Kidney (tissue), 13 donors: ENCODE measurements at regions not wholly inside any gene's neighbourhood (a gene's known extent, or its start where the extent isn't known, plus 50 kb on each side); places are given as distances from the start of the nearest gene placed in this dataset.

Experiments
- DNase-seq, 5 donors: peaks; one replicate each; pipeline ENCODE4 v3.0.0-alpha.2; 2013 to 2020
- FAIRE-seq: peaks from 2 replicates; lab custom pipeline; 2012; peaks lifted over from hg19 to GRCh38; lab: Jason Lieb, UNC
- H3K27ac ChIP-seq, 2 donors: one replicate each; pipeline ENCODE4 v1.7.0; 2013; ENCODE audit warnings: low read depth in 2 of 2, low read length in 2 of 2, inconsistent platforms in 1 of 2
- H3K27me3 ChIP-seq: one replicate; pipeline ENCODE4 v1.7.1; 2013; ENCODE audit warnings: low read length, inconsistent platforms; ENCODE audit not compliant: control insufficient read depth, insufficient read depth
- H3K36me3 ChIP-seq, 3 donors: one replicate each; pipeline versions ENCODE4 v1.7.0 to v1.7.1; 2013; ENCODE audit warnings: low read length in 3 of 3, control low read depth in 1 of 3, inconsistent platforms in 1 of 3; ENCODE audit not compliant: insufficient read depth in 3 of 3, control insufficient read depth in 2 of 3
- H3K4me1 ChIP-seq, 3 donors: one replicate each; pipeline versions ENCODE4 v1.7.0 to v1.7.1; 2013; ENCODE audit warnings: low read length in 3 of 3, inconsistent platforms in 1 of 3, low read depth in 1 of 3; ENCODE audit not compliant: control insufficient read depth in 2 of 3, insufficient read depth in 2 of 3
- H3K4me3 ChIP-seq, 3 donors: one replicate each; pipeline versions ENCODE4 v1.7.0 to v1.8.1; 2013; ENCODE audit warnings: low read length in 3 of 3, control low read depth in 1 of 3, inconsistent platforms in 1 of 3
- H3K9ac ChIP-seq, 3 donors: one replicate each; pipeline versions ENCODE4 v1.7.0 to v1.7.1; 2013; ENCODE audit warnings: low read length in 3 of 3, control low read depth in 1 of 3, inconsistent platforms in 1 of 3
- H3K9me3 ChIP-seq, 3 donors: one replicate each; pipeline versions ENCODE4 v1.7.0 to v1.7.1; 2013; ENCODE audit warnings: low read length in 3 of 3, control low read depth in 1 of 3, inconsistent platforms in 1 of 3; ENCODE audit not compliant: control insufficient read depth in 2 of 3, insufficient read depth in 1 of 3
- CTCF ChIP-seq: IDR thresholded peaks from 3 replicates; pipeline ENCODE4 v1.5.1; 2012; ENCODE audit warnings: mild to moderate bottlenecking, moderate library complexity, borderline replicate concordance; ENCODE audit not compliant: insufficient read depth; ENCODE audit errors: extremely low read depth
- intact Hi-C: fragments of 100-400 bp; cut with DNase I; formaldehyde crosslinking; loops from one replicate; pipeline ENCODE4 v1.11.1; 2022
- donor health status: control.
- donor health status: control.
- donor health status: control.
- donor health status: control.
- donor health status: control.
- donor health status: DM: yes; HTN: yes; CAD: no.
- donor health status: Normal renal cell carcinoma (clear cell type).

- Histone ChIP-seq H3K36me3 (no peaks in the 10 kb centered on the region), H3K9ac (no peak overlapping the region), H3K4me3 (no peak overlapping the region), H3K27me3 (no peaks in the 10 kb centered on the region), H3K9me3 (peaks cover 0 to 6% (median 4%) of the 10 kb centered on the region in 3 donors), H3K27ac (no peak overlapping the region), H3K4me1 (no peaks in the 10 kb centered on the region)
- TF ChIP-seq CTCF: no peak
- DNase-seq (no peak), FAIRE-seq (no peak)
- intact Hi-C loops: no loop called here
Measured at GRCh38 chr10:131635564-131636015, 265.2 kb upstream of the PPP2R2D start.

- DNase-seq (no peak), FAIRE-seq (no peak)
- no peaks in the 10 kb centered on the region for H3K27me3 ChIP-seq
- no peak overlapping the region for H3K4me3 ChIP-seq
- no peaks in the 10 kb centered on the region for H3K36me3 ChIP-seq
- TF ChIP-seq CTCF: no peak
- intact Hi-C loops: no loop called here
- H3K27ac ChIP-seq: no peak overlapping the region
- peaks cover 0 to 6% (median 4%) of the 10 kb centered on the region in 3 donors for H3K9me3 ChIP-seq
- no peak overlapping the region for H3K9ac ChIP-seq
- H3K4me1 ChIP-seq: no peaks in the 10 kb centered on the region
Measured at GRCh38 chr10:131636116-131636515, 264.7 kb upstream of the PPP2R2D start.

- Histone ChIP-seq H3K27ac (no peak overlapping the region), H3K27me3 (no peaks in the 10 kb centered on the region), H3K36me3 (no peaks in the 10 kb centered on the region), H3K9ac (no peak overlapping the region), H3K9me3 (peaks cover 0 to 6% (median 4%) of the 10 kb centered on the region in 3 donors), H3K4me1 (no peaks in the 10 kb centered on the region), H3K4me3 (no peak overlapping the region)
- intact Hi-C loops: no loop called here
- FAIRE-seq (no peak), DNase-seq (peak in 1 of 5 donors; percentile 2)
- no peak for TF ChIP-seq CTCF
Measured at GRCh38 chr10:131636841-131637724, 263.7 kb upstream of the PPP2R2D start.
